ENCODE measurements at regions not wholly inside any gene's neighbourhood (a gene's known extent, or its start where the extent isn't known, plus 50 kb on each side); places are given as distances from the start of the nearest gene placed in this dataset.

DNA sequence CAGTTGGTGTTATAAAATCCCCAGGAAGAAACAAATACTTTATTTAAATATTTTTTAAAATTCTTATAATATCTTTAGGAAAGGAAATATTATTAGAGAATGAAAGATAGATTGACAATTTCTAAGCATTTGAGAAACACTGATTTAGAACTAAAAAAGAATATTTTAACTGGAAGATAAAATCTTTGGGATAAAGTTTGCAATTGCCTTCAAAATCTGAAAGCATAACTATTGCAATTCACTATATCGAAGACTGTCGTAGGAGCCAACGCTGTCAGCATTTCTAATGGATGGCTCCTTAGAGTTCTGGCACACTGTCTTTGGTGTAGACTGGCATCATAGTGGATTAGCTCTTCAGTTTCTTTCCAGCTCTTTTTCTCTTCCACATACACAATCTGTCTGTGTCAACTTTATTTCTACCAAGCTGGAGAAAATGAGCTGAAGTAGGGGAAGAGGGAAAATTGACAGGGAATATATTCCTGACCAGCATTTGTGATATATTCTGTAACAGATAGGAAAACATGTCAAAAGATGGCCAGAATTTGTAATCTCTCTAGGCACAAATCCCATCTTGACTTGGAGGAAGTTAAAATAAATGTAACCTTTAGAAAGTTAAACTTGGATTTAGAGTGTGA lies 1561.4 kb downstream of the MAT2B start:
- TF ChIP-seq, protein P1, sequence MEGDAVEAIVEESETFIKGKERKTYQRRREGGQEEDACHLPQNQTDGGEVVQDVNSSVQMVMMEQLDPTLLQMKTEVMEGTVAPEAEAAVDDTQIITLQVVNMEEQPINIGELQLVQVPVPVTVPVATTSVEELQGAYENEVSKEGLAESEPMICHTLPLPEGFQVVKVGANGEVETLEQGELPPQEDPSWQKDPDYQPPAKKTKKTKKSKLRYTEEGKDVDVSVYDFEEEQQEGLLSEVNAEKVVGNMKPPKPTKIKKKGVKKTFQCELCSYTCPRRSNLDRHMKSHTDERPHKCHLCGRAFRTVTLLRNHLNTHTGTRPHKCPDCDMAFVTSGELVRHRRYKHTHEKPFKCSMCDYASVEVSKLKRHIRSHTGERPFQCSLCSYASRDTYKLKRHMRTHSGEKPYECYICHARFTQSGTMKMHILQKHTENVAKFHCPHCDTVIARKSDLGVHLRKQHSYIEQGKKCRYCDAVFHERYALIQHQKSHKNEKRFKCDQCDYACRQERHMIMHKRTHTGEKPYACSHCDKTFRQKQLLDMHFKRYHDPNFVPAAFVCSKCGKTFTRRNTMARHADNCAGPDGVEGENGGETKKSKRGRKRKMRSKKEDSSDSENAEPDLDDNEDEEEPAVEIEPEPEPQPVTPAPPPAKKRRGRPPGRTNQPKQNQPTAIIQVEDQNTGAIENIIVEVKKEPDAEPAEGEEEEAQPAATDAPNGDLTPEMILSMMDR (IDR thresholded peaks at IDR 0.05 in 4 of 5, conservative IDR thresholded peaks at IDR 0.05 in 1 of 5) = no peak
- TF ChIP-seq POLR2A (IDR thresholded peaks at IDR 0.05) = no peak

Measured in gastrocnemius medialis (tissue), 4 donors.